ENCODE measurements at regions not wholly inside any gene's neighbourhood (a gene's known extent, or its start where the extent isn't known, plus 50 kb on each side); places are given as distances from the start of the nearest gene placed in this dataset.

DNA sequence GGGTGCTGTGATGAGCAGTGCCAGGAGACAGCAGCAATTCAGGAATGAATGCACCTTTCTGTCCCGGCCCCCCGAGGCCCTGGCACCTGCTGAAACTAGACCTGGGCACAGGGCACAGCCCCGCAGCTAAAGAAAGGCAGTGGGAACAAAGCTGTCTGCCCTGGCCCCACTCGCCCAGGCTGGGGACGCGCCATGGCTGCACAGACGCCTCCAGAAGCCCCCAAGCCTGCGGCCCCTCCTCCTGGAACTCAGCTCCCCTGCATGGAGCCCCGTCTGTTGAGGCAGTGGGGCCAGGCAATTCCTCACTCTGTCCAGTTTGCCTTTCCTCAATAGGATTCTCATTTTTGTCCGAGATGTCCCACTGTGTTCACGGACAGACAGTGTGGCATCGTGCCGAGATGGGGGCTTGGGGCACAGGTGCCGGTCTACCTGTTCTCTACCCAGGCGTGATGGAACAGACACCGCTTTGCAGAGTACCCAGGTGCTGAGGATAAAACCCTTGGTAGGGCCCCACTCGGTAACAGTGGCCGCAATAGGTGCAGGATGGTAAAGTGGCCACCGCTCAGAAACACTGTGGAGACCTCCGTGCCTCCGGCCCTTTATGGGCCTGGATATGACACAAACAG lies 146.5 kb upstream of the SOX1 start:
- Histone ChIP-seq H3K36me3 (no peaks in the 10 kb centered on the region), H3K4me3 (no peak overlapping the region), H3K27me3 (replicated peaks; ENCODE audit: insufficient read depth) (no peaks in the 10 kb centered on the region), H3K4me1 (replicated peaks) (no peaks in the 10 kb centered on the region), H3K9me3 (no peaks in the 10 kb centered on the region), H3K27ac (no peak overlapping the region)
- TF ChIP-seq POLR2A (IDR thresholded peaks at IDR 0.05), result no peak
- no peak for TF ChIP-seq POLR2AphosphoS5 (IDR thresholded peaks at IDR 0.05)
- TF ChIP-seq, protein P1, sequence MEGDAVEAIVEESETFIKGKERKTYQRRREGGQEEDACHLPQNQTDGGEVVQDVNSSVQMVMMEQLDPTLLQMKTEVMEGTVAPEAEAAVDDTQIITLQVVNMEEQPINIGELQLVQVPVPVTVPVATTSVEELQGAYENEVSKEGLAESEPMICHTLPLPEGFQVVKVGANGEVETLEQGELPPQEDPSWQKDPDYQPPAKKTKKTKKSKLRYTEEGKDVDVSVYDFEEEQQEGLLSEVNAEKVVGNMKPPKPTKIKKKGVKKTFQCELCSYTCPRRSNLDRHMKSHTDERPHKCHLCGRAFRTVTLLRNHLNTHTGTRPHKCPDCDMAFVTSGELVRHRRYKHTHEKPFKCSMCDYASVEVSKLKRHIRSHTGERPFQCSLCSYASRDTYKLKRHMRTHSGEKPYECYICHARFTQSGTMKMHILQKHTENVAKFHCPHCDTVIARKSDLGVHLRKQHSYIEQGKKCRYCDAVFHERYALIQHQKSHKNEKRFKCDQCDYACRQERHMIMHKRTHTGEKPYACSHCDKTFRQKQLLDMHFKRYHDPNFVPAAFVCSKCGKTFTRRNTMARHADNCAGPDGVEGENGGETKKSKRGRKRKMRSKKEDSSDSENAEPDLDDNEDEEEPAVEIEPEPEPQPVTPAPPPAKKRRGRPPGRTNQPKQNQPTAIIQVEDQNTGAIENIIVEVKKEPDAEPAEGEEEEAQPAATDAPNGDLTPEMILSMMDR (IDR thresholded peaks at IDR 0.05), result no peak
- intact Hi-C loops (cut with DNase I), result no loop called here
- 77% methylated on average over 21 of the region's 21 CpGs for WGBS
- no peak for DNase-seq (ENCODE audit: low spot score)

DNA sequence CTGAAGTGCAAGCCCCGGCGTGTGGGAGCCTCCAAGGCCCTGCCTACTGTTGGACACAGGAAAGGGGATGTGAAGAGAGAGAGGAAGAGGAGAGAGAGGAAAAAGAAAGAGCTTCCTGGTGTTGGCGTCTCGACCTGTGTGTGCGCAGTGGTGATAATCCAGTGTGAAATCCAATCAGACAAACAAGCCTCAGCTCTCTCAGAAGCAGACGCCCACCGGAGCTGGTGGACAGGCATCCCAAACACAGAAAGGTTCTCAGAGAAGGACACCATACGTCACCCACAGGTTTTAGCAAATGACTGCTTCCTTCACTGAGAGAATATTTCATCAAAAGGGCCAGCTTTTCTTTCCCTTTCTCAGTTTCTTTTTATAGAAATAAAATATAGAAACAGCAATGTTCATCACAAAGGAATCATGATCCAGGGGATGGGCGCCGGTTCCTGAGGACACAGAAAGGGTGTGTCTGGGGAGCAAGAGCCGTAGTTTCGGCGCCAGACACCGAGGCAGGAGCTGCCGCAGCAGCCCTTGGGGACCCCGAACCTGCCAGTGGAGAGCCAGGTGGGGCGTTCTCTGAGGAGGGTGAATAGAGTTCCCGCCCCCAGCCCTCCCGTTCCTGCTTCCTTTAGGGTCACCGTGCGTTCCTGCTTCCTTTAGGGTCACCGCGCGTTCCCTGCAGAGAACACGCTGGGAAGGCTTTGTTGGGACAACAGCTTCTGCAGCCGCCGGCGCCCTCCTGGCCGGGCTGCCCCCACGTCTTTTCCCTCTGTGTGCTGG lies 145.8 kb upstream of the SOX1 start:
- WGBS, result 48% methylated on average over 30 of the region's 30 CpGs
- no peak for DNase-seq (ENCODE audit: low spot score)
- H3K9me3 ChIP-seq, result no peaks in the 10 kb centered on the region

DNA sequence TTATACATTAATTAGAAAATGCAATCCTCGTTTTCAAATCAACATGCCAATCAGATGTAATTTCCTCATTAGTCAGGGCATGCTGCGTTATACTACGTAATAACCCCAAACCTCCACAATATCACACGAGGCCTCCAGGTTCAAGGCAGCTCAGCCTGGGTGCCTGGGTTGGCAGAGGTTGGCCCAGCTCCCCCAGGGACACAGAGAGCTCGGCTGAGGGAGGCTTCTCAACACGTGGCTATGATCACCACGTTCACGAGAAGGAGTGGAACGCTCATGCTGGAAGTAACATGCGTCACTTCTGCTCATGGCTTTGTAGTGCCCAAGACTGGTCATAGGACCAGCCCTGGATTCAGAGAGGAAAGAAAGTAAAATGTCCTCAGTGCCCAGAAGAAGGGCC lies 144.9 kb upstream of the SOX1 start:
- H3K4me3 ChIP-seq, result no peak overlapping the region
- no peaks in the 10 kb centered on the region for H3K4me1 ChIP-seq (replicated peaks)
- no peaks in the 10 kb centered on the region for H3K9me3 ChIP-seq
- H3K27me3 ChIP-seq (replicated peaks; ENCODE audit: insufficient read depth), result no peaks in the 10 kb centered on the region
- H3K27ac ChIP-seq, result no peak overlapping the region
- no peaks in the 10 kb centered on the region for H3K36me3 ChIP-seq
- TF ChIP-seq, protein P1 (IDR thresholded peaks at IDR 0.05), result no peak
- TF ChIP-seq POLR2AphosphoS5 (IDR thresholded peaks at IDR 0.05), result no peak
- TF ChIP-seq POLR2A (IDR thresholded peaks at IDR 0.05), result no peak
- intact Hi-C loops (cut with DNase I), result no loop called here
- DNase-seq (ENCODE audit: low spot score), result no peak
- 90% methylated on average over 10 of the region's 10 CpGs for WGBS

More for the DNA sequence above, 145.8 kb upstream of the SOX1 start:
- TF ChIP-seq POLR2AphosphoS5 (IDR thresholded peaks at IDR 0.05), result no peak
- no peak for TF ChIP-seq POLR2A (IDR thresholded peaks at IDR 0.05)
- TF ChIP-seq, protein P1 (IDR thresholded peaks at IDR 0.05), result no peak
- intact Hi-C loops (cut with DNase I), result no loop called here
- Histone ChIP-seq H3K4me3 (no peak overlapping the region), H3K27ac (no peak overlapping the region), H3K27me3 (replicated peaks; ENCODE audit: insufficient read depth) (no peaks in the 10 kb centered on the region), H3K4me1 (replicated peaks) (no peaks in the 10 kb centered on the region), H3K36me3 (no peaks in the 10 kb centered on the region)

DNA sequence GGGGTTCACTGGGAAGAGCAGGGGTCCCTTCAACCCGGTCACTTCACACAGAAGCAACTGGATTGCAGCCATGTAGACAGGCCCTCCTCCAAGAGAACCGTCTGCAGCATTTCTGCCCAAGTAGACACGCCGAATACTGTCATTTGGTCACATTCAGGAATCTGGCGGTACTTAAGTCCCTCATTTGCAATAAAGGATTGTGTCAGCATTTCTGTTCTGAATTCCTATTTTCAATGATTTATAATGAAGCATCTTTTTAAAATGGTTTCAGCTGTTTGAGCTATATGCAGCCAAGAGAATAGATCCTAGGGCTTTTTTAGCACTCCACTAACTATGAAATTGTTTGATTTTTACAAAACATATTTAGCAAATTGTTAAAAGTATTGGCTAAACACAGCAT lies 143.5 kb upstream of the SOX1 start:
- no peaks in the 10 kb centered on the region for H3K4me1 ChIP-seq (replicated peaks)
- no peak overlapping the region for H3K27ac ChIP-seq
- no peaks in the 10 kb centered on the region for H3K27me3 ChIP-seq (replicated peaks; ENCODE audit: insufficient read depth)
- no peaks in the 10 kb centered on the region for H3K36me3 ChIP-seq
- intact Hi-C loops (cut with DNase I), result no loop called here
- H3K9me3 ChIP-seq, result no peaks in the 10 kb centered on the region
- TF ChIP-seq POLR2AphosphoS5 (IDR thresholded peaks at IDR 0.05), result no peak
- H3K4me3 ChIP-seq, result no peak overlapping the region
- 82% methylated on average over 5 of the region's 5 CpGs for WGBS
- no peak for DNase-seq (ENCODE audit: low spot score)

DNA sequence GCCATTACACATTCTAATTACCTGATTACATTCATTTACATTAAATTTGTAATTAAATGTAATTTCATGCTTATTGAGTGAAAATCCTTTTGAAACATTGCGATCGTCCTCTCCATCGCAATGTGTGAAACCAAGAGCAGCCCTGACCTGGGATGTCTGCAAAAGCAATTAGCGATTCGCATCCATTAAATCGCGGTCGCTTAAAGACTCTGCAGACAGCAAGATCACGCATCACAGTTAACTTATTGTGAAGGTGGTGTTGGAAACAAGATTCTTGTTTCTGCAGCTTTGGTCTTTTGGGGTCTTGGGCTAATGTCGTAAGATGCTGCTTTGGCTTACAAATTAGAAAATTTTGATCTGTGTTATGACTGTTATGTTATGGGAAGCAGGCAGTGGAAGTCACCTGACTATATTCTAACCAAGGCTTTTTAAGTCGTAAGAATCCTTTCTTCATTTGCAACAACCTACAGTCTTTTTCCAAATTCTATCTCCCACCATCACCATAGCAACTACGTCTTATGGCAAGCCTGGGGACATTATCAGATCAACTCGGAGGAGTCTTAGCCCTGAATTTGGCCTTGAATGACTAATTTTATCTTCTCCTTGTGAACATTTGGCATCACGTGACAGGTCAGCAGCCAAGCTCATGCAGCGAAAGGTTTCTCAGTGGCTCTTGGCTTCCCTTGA lies 142.8 kb upstream of the SOX1 start:
- intact Hi-C loops (cut with DNase I), result no loop called here

More for the DNA sequence above, 142.8 kb upstream of the SOX1 start:
- Histone ChIP-seq H3K27ac (no peak overlapping the region), H3K36me3 (no peaks in the 10 kb centered on the region), H3K4me1 (replicated peaks) (no peaks in the 10 kb centered on the region), H3K4me3 (no peak overlapping the region), H3K9me3 (no peaks in the 10 kb centered on the region), H3K27me3 (replicated peaks; ENCODE audit: insufficient read depth) (no peaks in the 10 kb centered on the region)
- 79% methylated on average over 15 of the region's 15 CpGs for WGBS
- DNase-seq (ENCODE audit: low spot score), result no peak
- TF ChIP-seq POLR2A (IDR thresholded peaks at IDR 0.05), result no peak
- no peak for TF ChIP-seq POLR2AphosphoS5 (IDR thresholded peaks at IDR 0.05)
- TF ChIP-seq, protein P1 (IDR thresholded peaks at IDR 0.05), result no peak
